ENCODE measurements at regions not wholly inside any gene's neighbourhood (a gene's known extent, or its start where the extent isn't known, plus 50 kb on each side); places are given as distances from the start of the nearest gene placed in this dataset.

DNA sequence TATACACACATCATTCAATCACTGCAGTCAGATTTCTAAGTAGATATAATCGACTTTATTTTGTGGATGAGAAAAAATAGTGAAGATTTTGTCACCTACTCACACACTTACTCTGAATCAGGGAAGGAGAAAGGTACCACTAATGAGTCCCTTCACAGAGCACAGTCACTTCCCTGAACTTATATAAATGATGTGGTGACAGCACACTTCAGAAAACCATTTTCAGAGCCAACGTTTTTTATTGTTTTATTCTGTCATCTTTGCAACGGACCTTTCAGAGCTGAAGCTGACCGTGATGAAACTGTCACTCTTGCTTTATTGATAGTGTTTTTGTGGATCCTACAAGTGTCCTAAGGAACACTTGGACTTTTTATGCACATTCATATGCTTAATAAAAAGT is 956.6 kb downstream of the SQOR start:
- TF ChIP-seq POLR2A (IDR thresholded peaks at IDR 0.05; ENCODE audit: extremely low read depth, insufficient read length) = no peak
- TF ChIP-seq, protein P1, sequence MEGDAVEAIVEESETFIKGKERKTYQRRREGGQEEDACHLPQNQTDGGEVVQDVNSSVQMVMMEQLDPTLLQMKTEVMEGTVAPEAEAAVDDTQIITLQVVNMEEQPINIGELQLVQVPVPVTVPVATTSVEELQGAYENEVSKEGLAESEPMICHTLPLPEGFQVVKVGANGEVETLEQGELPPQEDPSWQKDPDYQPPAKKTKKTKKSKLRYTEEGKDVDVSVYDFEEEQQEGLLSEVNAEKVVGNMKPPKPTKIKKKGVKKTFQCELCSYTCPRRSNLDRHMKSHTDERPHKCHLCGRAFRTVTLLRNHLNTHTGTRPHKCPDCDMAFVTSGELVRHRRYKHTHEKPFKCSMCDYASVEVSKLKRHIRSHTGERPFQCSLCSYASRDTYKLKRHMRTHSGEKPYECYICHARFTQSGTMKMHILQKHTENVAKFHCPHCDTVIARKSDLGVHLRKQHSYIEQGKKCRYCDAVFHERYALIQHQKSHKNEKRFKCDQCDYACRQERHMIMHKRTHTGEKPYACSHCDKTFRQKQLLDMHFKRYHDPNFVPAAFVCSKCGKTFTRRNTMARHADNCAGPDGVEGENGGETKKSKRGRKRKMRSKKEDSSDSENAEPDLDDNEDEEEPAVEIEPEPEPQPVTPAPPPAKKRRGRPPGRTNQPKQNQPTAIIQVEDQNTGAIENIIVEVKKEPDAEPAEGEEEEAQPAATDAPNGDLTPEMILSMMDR (IDR thresholded peaks at IDR 0.05; ENCODE audit: low read depth, low read length) = no peak
- TF ChIP-seq, protein P2, sequence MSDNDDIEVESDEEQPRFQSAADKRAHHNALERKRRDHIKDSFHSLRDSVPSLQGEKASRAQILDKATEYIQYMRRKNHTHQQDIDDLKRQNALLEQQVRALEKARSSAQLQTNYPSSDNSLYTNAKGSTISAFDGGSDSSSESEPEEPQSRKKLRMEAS (IDR thresholded peaks at IDR 0.05; ENCODE audit: low read depth, low read length) = no peak
- no peak for TF ChIP-seq MYC (IDR thresholded peaks at IDR 0.05; ENCODE audit: low read depth, low read length)
